Panc1 (cell line): ENCODE measurements at regions not wholly inside any gene's neighbourhood (a gene's known extent, or its start where the extent isn't known, plus 50 kb on each side); places are given as distances from the start of the nearest gene placed in this dataset.
"Not testable (repeated sequence)": the region's sequence is repeated elsewhere in the genome, so short reads cannot be mapped to it uniquely, and the experiment has no call there.

Experiments used
- ATAC-seq: fragments of 200-7000 bp; cut with Tn5 transposase; 2 replicates; pipeline ENCODE4 v1.9.1; 2020; ENCODE audit warnings: mild to moderate bottlenecking, moderate library complexity
- BruUV-seq: library from RNA; stranded (reverse); fragments of 400-500 nt; replicated peaks from 2 replicates; lab custom pipeline; 2021; lab: Mats Ljungman, UMichigan
- CTCF ChIA-PET: fragments of 300-600 bp; sonication (Branson Sonifier 250); formaldehyde crosslinking; loops from one replicate; lab custom pipeline; 2022; ENCODE audit warnings: antibody characterized with exemption; lab: Charles Lee
- POLR2A ChIA-PET: fragments of 300-600 bp; sonication (Branson Sonifier 250); formaldehyde crosslinking; loops from one replicate; lab custom pipeline; 2022; ENCODE audit warnings: antibody characterized with exemption; lab: Charles Lee
- DNase-seq: peaks from one replicate; pipeline ENCODE4 v3.0.0-alpha.2; 2010; ENCODE audit warnings: low read depth, low spot score
- H3K27ac ChIP-seq: 2 replicates; pipeline ENCODE4 v1.5.1; 2011; ENCODE audit warnings: mild to moderate bottlenecking, low read length, inconsistent platforms
- H3K27me3 ChIP-seq: fragments of 200-500 bp; sonication (Bioruptor generic); 2 replicates; pipeline ENCODE4 v1.6.0; 2014; ENCODE audit warnings: low read length, inconsistent platforms; ENCODE audit not compliant: control insufficient read depth, insufficient read depth
- H3K36me3 ChIP-seq: fragments of 200-500 bp; sonication (Bioruptor generic); 2 replicates; pipeline ENCODE4 v1.5.1; 2014; ENCODE audit warnings: inconsistent platforms, mild to moderate bottlenecking, low read length, moderate library complexity; ENCODE audit not compliant: control insufficient read depth, insufficient read depth
- H3K4me1 ChIP-seq: 2 replicates; pipeline ENCODE4 v1.5.1; 2011; ENCODE audit warnings: inconsistent platforms, mild to moderate bottlenecking, low read length, moderate library complexity; ENCODE audit not compliant: control insufficient read depth, insufficient read depth
- H3K4me3 ChIP-seq, 2 experiments: 2 replicates each; pipeline ENCODE4 v1.5.1; 2011 to 2012; ENCODE audit warnings: low read depth in 2 of 2, low read length in 2 of 2, mild to moderate bottlenecking in 2 of 2, inconsistent platforms in 1 of 2, moderate library complexity in 1 of 2
- H3K9me3 ChIP-seq: fragments of 200-500 bp; sonication (Bioruptor generic); 2 replicates; pipeline ENCODE4 v1.5.1; 2014; ENCODE audit warnings: low read depth, mild to moderate bottlenecking, inconsistent platforms, low read length, moderate library complexity; ENCODE audit not compliant: control insufficient read depth, insufficient read depth
- POLR2AphosphoS5 ChIP-seq: IDR thresholded peaks from 2 replicates; pipeline ENCODE4 v1.6.1; 2012; ENCODE audit warnings: mild to moderate bottlenecking, low read depth, low read length, moderate library complexity
- SIN3A ChIP-seq: IDR thresholded peaks from 2 replicates; pipeline ENCODE4 v1.6.1; 2012; ENCODE audit warnings: low read depth, mild to moderate bottlenecking, low read length, moderate library complexity, borderline replicate concordance; ENCODE audit not compliant: insufficient read depth
- TCF7L2 ChIP-seq: IDR thresholded peaks from 2 replicates; pipeline ENCODE4 v1.6.1; 2011; ENCODE audit warnings: mild to moderate bottlenecking, low read depth, low read length, inconsistent platforms
- in situ Hi-C: cut with HindIII; loops from 2 replicates; pipeline ENCODE4 v1.10.0; 2016; ENCODE audit warnings: low sequenced_read_pairs, low pct_unique_long_range_greater_than_20kb
- intact Hi-C: fragments of 100-400 bp; cut with micrococcal nuclease; formaldehyde crosslinking; loops from one replicate; pipeline ENCODE4 v1.10.0; 2022; ENCODE audit not compliant: unreplicated experiment
- TF ChIP-seq, protein P1 (sequence below): fragments of 450-650 bp; IDR thresholded peaks from 2 replicates; pipeline ENCODE4 v1.5.1; 2017; ENCODE audit warnings: mild to moderate bottlenecking
- TF ChIP-seq, protein P2 (sequence below), 2 experiments: IDR thresholded peaks; 2 replicates each; pipeline ENCODE4 v1.6.1; 2011 to 2012; ENCODE audit warnings: low read depth in 2 of 2, control low read depth in 1 of 2, low read length in 1 of 2, mild to moderate bottlenecking in 1 of 2, moderate library complexity in 1 of 2; ENCODE audit not compliant: insufficient read depth in 1 of 2

DNA sequence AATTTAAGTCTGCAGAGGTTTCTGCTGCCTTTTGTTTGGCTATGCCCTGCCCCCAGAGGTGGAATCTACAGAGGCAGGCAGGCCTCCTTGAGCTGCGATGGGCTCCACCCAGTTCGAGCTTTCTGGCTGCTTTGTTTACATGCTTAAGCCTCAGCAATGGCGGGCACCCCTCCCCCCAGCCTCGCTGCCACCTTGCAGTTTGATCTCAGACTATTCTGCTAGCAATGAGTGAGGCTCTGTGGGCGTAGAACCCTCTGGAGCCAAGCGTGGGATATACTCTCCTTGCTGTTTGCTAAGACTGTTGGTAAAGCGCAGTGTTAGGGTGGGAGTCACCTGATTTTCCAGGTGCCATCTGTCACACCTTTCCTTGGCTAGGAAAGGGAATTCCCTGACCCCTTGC, 250.0 kb upstream of the FAM78B start:
- H3K4me3 ChIP-seq, H3K4me1 ChIP-seq, intact Hi-C loops, H3K27me3 ChIP-seq, CTCF ChIA-PET, in situ Hi-C loops, POLR2A ChIA-PET, BruUV-seq, H3K36me3 ChIP-seq, DNase-seq, H3K9me3 ChIP-seq, H3K27ac ChIP-seq, ATAC-seq: not testable (repeated sequence)

DNA sequence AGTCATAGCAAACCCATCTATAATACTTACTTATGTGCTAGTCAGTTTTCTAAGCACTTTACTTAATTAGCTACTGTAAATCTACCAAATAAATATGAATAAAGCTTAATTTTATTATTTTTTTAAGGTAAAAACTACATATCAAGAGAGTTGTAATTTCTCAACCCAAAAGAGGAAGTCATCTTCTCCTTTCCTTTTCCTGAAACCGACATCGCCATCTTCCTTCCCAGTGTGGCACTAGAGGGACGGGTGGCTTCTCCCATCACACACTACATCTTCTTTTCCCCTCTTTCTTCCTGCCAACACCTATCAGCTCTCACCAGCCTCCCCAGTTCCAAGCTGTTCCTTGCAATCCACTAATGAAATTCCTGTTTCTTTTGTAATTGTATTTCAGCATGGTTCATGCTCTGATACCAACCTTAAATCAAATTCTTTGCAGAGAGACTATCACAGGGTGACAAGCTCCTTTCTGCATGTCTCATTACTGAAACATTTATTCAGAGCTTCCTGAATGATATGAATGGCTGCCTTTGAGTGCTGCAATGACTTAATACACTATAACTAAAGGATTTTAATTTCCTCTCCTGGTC, 251.6 kb upstream of the FAM78B start:
- H3K27ac ChIP-seq: no peak overlapping the region
- BruUV-seq: no TSS peak
- no peaks in the 10 kb centered on the region for H3K36me3 ChIP-seq
- no peak overlapping the region for H3K4me3 ChIP-seq
- POLR2A ChIA-PET: no interaction called here
- DNase-seq (no peak), ATAC-seq (no peak)
- intact Hi-C loops: no loop called here
- no peaks in the 10 kb centered on the region for H3K27me3 ChIP-seq
- CTCF ChIA-PET: no interaction called here
- in situ Hi-C loops: no loop called here
- no peaks in the 10 kb centered on the region for H3K9me3 ChIP-seq
- H3K4me1 ChIP-seq: no peaks in the 10 kb centered on the region
- no peak for TF ChIP-seq TCF7L2
- TF ChIP-seq SIN3A: no peak
- no peak for TF ChIP-seq POLR2AphosphoS5
- TF ChIP-seq, protein P1, sequence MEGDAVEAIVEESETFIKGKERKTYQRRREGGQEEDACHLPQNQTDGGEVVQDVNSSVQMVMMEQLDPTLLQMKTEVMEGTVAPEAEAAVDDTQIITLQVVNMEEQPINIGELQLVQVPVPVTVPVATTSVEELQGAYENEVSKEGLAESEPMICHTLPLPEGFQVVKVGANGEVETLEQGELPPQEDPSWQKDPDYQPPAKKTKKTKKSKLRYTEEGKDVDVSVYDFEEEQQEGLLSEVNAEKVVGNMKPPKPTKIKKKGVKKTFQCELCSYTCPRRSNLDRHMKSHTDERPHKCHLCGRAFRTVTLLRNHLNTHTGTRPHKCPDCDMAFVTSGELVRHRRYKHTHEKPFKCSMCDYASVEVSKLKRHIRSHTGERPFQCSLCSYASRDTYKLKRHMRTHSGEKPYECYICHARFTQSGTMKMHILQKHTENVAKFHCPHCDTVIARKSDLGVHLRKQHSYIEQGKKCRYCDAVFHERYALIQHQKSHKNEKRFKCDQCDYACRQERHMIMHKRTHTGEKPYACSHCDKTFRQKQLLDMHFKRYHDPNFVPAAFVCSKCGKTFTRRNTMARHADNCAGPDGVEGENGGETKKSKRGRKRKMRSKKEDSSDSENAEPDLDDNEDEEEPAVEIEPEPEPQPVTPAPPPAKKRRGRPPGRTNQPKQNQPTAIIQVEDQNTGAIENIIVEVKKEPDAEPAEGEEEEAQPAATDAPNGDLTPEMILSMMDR: no peak
- TF ChIP-seq, protein P2, sequence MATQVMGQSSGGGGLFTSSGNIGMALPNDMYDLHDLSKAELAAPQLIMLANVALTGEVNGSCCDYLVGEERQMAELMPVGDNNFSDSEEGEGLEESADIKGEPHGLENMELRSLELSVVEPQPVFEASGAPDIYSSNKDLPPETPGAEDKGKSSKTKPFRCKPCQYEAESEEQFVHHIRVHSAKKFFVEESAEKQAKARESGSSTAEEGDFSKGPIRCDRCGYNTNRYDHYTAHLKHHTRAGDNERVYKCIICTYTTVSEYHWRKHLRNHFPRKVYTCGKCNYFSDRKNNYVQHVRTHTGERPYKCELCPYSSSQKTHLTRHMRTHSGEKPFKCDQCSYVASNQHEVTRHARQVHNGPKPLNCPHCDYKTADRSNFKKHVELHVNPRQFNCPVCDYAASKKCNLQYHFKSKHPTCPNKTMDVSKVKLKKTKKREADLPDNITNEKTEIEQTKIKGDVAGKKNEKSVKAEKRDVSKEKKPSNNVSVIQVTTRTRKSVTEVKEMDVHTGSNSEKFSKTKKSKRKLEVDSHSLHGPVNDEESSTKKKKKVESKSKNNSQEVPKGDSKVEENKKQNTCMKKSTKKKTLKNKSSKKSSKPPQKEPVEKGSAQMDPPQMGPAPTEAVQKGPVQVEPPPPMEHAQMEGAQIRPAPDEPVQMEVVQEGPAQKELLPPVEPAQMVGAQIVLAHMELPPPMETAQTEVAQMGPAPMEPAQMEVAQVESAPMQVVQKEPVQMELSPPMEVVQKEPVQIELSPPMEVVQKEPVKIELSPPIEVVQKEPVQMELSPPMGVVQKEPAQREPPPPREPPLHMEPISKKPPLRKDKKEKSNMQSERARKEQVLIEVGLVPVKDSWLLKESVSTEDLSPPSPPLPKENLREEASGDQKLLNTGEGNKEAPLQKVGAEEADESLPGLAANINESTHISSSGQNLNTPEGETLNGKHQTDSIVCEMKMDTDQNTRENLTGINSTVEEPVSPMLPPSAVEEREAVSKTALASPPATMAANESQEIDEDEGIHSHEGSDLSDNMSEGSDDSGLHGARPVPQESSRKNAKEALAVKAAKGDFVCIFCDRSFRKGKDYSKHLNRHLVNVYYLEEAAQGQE (IDR thresholded peaks at IDR 0.05; ENCODE audit: insufficient read depth in 1 of 2, low read depth in 2 of 2, low read length in 1 of 2): no peak

DNA sequence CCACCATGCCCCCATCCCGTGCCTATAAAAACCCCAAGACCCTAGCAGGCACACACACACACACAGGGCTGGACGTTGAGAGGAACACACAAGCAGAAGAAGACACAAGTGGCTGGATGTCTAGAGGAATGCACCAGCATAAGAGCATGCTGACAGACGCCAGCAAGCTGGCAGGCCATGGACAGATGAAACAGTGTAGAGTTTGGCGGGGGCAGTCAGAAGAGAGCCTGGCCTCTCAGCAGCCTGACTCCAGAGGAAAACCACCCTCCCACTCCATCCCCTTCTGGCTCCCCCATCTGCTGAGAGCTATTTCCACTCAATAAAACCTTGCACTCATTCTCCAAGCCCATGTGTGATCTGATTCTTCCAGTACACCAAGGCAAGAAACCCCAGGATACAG, 255.8 kb upstream of the FAM78B start:
- ATAC-seq: not testable (repeated sequence)

More for the DNA sequence above, 255.8 kb upstream of the FAM78B start:
- H3K27ac ChIP-seq, DNase-seq, BruUV-seq, intact Hi-C loops, H3K36me3 ChIP-seq, in situ Hi-C loops, CTCF ChIA-PET, H3K4me3 ChIP-seq, POLR2A ChIA-PET, H3K4me1 ChIP-seq, H3K27me3 ChIP-seq, H3K9me3 ChIP-seq: not testable (repeated sequence)
